ENCODE measurements at regions not wholly inside any gene's neighbourhood (a gene's known extent, or its start where the extent isn't known, plus 50 kb on each side); places are given as distances from the start of the nearest gene placed in this dataset.
"Not testable (repeated sequence)": the region's sequence is repeated elsewhere in the genome, so short reads cannot be mapped to it uniquely, and the experiment has no call there.

DNA sequence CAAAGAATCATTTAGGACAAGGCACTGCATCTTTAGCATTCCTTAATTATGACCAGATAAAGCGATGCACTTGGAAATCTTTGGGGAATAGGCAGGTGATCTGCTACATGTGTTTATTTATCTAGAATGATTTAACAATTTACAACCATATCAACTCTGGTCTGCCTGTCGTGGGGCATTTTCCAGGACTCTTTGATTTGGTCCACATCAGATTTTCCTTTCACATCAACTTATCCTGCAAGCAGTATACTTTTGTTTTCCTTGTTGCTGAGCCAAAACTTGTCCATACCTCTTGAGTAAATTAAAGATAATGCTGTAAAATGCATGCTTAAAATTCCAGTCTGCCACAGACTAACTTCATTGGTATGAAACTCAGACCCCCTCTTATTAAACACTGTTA is 312.4 kb upstream of the TCF4 start:
- no peaks in the 10 kb centered on the region for H3K9me3 ChIP-seq
- H3K27me3 ChIP-seq: no peaks in the 10 kb centered on the region
- no peaks in the 10 kb centered on the region for H3K36me3 ChIP-seq
- WGBS: 64% methylated on average over 2 of the region's 2 CpGs
- TF ChIP-seq POLR2A (IDR thresholded peaks at IDR 0.05; ENCODE audit: low read depth) (no peak), EP300 (IDR thresholded peaks at IDR 0.05) (no peak), POLR2AphosphoS5 (IDR thresholded peaks at IDR 0.05) (no peak)
- TF ChIP-seq, protein P1, sequence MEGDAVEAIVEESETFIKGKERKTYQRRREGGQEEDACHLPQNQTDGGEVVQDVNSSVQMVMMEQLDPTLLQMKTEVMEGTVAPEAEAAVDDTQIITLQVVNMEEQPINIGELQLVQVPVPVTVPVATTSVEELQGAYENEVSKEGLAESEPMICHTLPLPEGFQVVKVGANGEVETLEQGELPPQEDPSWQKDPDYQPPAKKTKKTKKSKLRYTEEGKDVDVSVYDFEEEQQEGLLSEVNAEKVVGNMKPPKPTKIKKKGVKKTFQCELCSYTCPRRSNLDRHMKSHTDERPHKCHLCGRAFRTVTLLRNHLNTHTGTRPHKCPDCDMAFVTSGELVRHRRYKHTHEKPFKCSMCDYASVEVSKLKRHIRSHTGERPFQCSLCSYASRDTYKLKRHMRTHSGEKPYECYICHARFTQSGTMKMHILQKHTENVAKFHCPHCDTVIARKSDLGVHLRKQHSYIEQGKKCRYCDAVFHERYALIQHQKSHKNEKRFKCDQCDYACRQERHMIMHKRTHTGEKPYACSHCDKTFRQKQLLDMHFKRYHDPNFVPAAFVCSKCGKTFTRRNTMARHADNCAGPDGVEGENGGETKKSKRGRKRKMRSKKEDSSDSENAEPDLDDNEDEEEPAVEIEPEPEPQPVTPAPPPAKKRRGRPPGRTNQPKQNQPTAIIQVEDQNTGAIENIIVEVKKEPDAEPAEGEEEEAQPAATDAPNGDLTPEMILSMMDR (IDR thresholded peaks at IDR 0.05): no peak
- intact Hi-C loops (cut with DNase I): no loop called here
- H3K4me3 ChIP-seq: no peak overlapping the region
- no peak overlapping the region for H3K27ac ChIP-seq (replicated peaks in 1 of 4)
- H3K4me1 ChIP-seq: no peaks in the 10 kb centered on the region
- no peak for DNase-seq (ENCODE audit: extremely low spot score)

DNA sequence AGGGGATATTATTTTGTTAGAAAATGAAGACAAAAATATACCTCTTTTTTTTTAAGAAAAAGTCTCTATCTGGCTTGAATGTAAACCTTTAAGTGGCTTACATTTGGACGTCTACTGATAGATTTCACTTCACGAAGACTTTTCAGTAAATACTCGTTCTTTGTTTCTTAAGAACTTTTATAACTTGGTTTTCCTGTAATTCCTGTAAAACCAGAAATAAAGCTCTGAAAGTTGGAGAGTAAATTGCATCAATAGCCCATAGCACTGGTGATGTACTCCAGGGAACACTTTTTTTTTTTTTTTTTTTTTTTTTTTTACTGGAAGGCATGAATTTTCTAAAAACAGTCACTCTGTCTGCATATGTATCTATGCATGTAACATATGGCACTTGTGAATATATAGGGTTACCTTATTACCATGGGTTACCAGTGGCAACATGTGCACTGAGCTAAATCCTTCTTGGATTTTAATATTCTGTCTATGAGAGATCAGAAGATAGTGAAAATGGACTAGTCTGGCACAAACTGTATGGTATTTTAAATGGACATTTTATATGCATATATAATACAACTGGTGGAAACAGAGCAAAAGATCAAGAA is 309.2 kb upstream of the TCF4 start:
- Histone ChIP-seq H3K9me3 (no peaks in the 10 kb centered on the region), H3K27me3 (no peaks in the 10 kb centered on the region), H3K4me3 (no peak overlapping the region), H3K36me3 (no peaks in the 10 kb centered on the region), H3K27ac (replicated peaks in 1 of 4) (no peak overlapping the region), H3K4me1 (no peaks in the 10 kb centered on the region)
- WGBS: 93% methylated on average over 3 of the region's 3 CpGs
- no peak for DNase-seq (ENCODE audit: extremely low spot score)
- intact Hi-C loops (cut with DNase I): no loop called here
- no peak for TF ChIP-seq POLR2AphosphoS5 (IDR thresholded peaks at IDR 0.05)
- TF ChIP-seq EP300 (IDR thresholded peaks at IDR 0.05): no peak
- TF ChIP-seq POLR2A (IDR thresholded peaks at IDR 0.05; ENCODE audit: low read depth): no peak
- TF ChIP-seq, protein P1 (IDR thresholded peaks at IDR 0.05): no peak

DNA sequence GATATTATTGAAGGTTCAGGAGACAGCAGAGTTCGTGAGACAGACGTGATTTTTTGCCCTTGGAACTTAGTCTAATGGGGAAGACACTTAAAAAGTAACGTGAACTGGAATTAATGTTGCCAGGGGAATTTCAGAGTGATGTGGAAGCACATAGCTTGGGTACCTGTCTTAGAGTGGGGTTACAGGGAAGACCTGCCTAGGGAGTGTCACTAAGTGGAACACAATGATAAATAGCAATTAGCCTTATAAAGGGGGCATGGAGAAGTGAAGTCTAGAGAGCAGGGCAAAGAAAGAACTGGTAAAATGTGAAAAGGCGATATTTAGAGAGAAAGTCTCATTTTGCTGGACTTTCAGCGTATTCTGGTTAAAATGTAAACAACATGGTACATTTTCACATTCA is 306.0 kb upstream of the TCF4 start:
- TF ChIP-seq POLR2A (IDR thresholded peaks at IDR 0.05; ENCODE audit: low read depth) (no peak), POLR2AphosphoS5 (IDR thresholded peaks at IDR 0.05) (no peak)
- WGBS: 90% methylated on average over 5 of the region's 5 CpGs

DNA sequence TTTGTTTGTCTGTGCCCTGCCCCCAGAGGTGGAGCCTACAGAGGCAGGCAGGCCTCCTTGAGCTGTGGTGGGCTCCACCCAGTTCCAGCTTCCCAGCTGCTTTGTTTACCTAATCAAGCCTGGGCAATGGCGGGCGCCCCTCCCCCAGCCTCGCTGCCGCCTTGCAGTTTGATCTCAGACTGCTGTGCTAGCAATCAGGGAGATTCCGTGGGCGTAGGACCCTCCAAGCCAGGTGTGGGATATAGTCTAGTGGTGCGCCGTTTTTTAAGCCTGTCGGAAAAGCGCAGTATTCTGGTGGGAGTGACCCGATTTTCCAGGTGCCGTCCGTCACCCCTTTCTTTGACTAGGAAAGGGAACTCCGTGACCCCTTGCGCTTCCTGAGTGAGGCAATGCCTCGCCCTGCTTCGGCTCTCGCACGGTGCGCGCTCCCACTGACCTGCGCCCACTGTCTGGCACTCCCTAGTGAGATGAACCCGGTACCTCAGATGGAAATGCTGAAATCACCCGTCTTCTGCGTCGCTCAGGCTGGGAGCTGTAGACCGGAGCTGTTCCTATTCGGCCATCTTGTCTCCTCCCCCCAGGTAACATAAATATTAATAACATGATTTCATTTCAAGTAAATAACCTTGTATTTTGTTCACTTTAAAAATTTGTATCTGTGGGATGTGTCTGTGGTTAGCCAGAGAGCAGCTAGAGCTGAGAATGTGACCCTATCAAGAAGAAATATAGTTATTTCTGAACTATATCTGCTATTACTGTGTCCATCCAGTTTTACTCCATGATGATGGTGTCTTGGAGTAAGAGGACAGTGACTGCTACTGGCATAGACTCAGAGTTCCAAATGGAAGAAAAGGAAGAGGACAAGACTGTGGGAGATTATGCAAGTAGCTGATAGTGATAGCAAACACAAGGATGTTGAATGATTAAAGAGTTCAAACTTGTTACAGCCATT is 305.1 kb upstream of the TCF4 start:
- H3K27me3 ChIP-seq; H3K27ac ChIP-seq (replicated peaks in 1 of 4); H3K9me3 ChIP-seq; H3K36me3 ChIP-seq; intact Hi-C loops (cut with DNase I); H3K4me1 ChIP-seq; DNase-seq (ENCODE audit: extremely low spot score): not testable (repeated sequence)
- 88% methylated on average over 28 of the region's 28 CpGs for WGBS
- H3K4me3 ChIP-seq: peak overlapping the region in 2 of 4 donors; percentile 5 to 11

More for the DNA sequence above, 306.0 kb upstream of the TCF4 start:
- Histone ChIP-seq H3K27me3 (no peaks in the 10 kb centered on the region), H3K36me3 (no peaks in the 10 kb centered on the region), H3K9me3 (no peaks in the 10 kb centered on the region), H3K4me3 (no peak overlapping the region), H3K4me1 (no peaks in the 10 kb centered on the region), H3K27ac (replicated peaks in 1 of 4) (no peak overlapping the region)
- intact Hi-C loops (cut with DNase I): no loop called here
- no peak for DNase-seq (ENCODE audit: extremely low spot score)

DNA sequence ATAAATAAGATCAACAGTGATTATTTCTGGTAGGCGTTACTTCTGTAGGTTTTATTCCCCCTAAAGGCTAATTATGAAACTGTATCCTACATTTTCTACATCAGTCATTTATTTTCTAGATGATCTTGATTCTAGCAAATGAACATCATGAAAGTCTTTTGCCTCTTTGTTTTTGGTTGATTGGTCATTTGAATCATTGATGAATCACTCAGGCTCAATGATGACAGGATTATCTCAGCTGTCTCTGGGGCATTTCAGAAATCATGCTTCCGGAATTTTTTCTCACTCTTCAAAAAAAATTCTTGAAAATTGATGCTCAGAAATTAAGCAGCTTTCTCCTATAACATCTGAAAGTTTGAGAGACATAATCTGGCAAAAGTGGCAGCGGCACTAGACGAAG is 298.9 kb upstream of the TCF4 start:
- intact Hi-C loops (cut with DNase I): no loop called here
- WGBS: 94% methylated on average over 4 of the region's 4 CpGs
- H3K36me3 ChIP-seq: no peaks in the 10 kb centered on the region
- H3K27me3 ChIP-seq: no peaks in the 10 kb centered on the region
- no peak for TF ChIP-seq POLR2A (IDR thresholded peaks at IDR 0.05; ENCODE audit: low read depth)
- no peak overlapping the region for H3K27ac ChIP-seq (replicated peaks in 1 of 4)
- H3K4me3 ChIP-seq: no peak overlapping the region
- DNase-seq (ENCODE audit: extremely low spot score): no peak
- no peaks in the 10 kb centered on the region for H3K4me1 ChIP-seq
- H3K9me3 ChIP-seq: peaks cover 0 to 5% (median 2%) of the 10 kb centered on the region in 4 donors

DNA sequence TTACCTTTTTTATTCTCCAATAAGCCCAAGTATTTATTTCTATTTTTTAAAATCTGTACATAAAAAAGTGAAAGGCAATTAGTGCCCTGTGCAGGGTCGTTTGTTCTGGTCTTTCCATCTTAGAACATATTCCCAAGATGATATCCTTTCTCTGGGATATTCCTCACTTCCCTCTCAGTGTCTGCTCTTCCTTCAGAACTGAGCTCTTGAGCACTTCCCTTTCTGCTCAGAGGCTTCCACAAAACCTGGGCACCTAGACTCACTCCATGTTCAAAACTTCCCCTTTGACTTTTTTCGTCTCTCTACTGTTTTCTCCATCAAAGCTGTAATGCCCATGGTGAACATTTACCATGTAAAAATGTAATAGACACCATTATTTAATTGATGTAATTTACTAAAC is 296.5 kb upstream of the TCF4 start:
- Histone ChIP-seq H3K27me3 (no peaks in the 10 kb centered on the region), H3K4me1 (no peaks in the 10 kb centered on the region), H3K36me3 (no peaks in the 10 kb centered on the region), H3K9me3 (peaks cover 0 to 5% (median 2%) of the 10 kb centered on the region in 4 donors), H3K27ac (replicated peaks in 1 of 4) (no peak overlapping the region), H3K4me3 (no peak overlapping the region)
- DNase-seq (ENCODE audit: extremely low spot score): no peak
- intact Hi-C loops (cut with DNase I): no loop called here
- TF ChIP-seq EP300 (IDR thresholded peaks at IDR 0.05): no peak
- 49% methylated on average over 2 of the region's 2 CpGs for WGBS
